DND-41 (cell line): ENCODE measurements at regions not wholly inside any gene's neighbourhood (a gene's known extent, or its start where the extent isn't known, plus 50 kb on each side); places are given as distances from the start of the nearest gene placed in this dataset.

ENCODE experiments used
- CTCF ChIP-seq: IDR thresholded peaks from 2 replicates; pipeline ENCODE4 v1.5.1; 2012; ENCODE audit warnings: borderline replicate concordance, low read length, moderate library complexity, mild to moderate bottlenecking; ENCODE audit not compliant: poor library complexity, severe bottlenecking; ENCODE audit errors: extremely low read depth
- EZH2 ChIP-seq: IDR thresholded peaks from 3 replicates; pipeline ENCODE4 v1.6.1; 2012; ENCODE audit warnings: borderline replicate concordance, low read depth, mild to moderate bottlenecking, moderate library complexity, low read length, inconsistent platforms; ENCODE audit not compliant: severe bottlenecking

- no peak for TF ChIP-seq CTCF
- no peak for TF ChIP-seq EZH2
These were observed 276.4 kb upstream of the TTC14 start for GRCh38 chr3:180325533-180325932.
